ENCODE measurements at regions not wholly inside any gene's neighbourhood (a gene's known extent, or its start where the extent isn't known, plus 50 kb on each side); places are given as distances from the start of the nearest gene placed in this dataset.

DNA sequence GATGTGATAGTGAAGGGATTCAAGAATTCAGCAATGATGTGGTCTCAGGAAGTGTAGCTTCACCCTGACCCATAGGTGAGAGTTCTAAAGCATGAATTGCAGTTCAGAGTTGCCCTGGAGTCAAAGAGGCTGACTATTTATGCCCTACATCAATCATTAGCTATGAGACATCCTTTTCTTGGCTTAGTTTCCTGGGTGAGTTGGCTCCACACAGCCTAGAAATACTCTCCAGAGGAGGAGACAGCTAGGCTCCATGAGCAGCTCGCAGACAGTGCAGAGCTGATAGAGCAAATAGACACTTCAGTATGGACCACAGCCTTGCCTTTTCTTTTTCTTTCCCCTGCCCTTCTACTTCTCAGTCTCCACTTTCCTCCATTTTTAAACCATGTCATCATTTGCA, 1651.8 kb downstream of the MAT2B start:
- DNase-seq (ENCODE audit: low spot score), result no peak
- TF ChIP-seq, protein P1, sequence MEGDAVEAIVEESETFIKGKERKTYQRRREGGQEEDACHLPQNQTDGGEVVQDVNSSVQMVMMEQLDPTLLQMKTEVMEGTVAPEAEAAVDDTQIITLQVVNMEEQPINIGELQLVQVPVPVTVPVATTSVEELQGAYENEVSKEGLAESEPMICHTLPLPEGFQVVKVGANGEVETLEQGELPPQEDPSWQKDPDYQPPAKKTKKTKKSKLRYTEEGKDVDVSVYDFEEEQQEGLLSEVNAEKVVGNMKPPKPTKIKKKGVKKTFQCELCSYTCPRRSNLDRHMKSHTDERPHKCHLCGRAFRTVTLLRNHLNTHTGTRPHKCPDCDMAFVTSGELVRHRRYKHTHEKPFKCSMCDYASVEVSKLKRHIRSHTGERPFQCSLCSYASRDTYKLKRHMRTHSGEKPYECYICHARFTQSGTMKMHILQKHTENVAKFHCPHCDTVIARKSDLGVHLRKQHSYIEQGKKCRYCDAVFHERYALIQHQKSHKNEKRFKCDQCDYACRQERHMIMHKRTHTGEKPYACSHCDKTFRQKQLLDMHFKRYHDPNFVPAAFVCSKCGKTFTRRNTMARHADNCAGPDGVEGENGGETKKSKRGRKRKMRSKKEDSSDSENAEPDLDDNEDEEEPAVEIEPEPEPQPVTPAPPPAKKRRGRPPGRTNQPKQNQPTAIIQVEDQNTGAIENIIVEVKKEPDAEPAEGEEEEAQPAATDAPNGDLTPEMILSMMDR (IDR thresholded peaks at IDR 0.05; ENCODE audit: extremely low read depth, insufficient read depth, missing control alignments), result no peak
- in situ Hi-C loops (cut with MboI; ENCODE audit: low pct_unique_long_range_greater_than_20kb, low sequenced_read_pairs, unreplicated experiment), result no loop called here

DNA sequence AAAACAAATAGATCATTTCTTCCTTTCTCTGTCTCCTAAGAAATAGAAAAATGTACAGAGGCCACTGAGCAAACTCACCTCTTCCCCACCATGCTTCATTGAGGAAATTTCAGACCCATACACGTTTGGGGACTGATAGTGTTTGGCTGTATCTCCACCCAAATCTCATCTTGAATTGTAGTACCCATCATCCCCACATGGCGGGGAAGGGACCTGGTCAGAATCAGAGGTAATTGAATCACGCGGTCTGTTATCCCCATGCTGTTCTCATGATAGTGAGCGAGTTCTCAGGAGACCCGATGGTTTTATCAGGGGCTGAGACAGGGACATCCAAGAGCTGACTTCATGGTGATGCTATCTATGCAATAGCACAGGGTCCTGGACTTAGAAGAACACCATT, 1655.8 kb downstream of the MAT2B start:
- in situ Hi-C loops (cut with MboI; ENCODE audit: low pct_unique_long_range_greater_than_20kb, low sequenced_read_pairs, unreplicated experiment), result no loop called here
- TF ChIP-seq, protein P1 (IDR thresholded peaks at IDR 0.05; ENCODE audit: extremely low read depth, insufficient read depth, missing control alignments), result peak; percentile 6
- no peak for DNase-seq (ENCODE audit: low spot score)

DNA sequence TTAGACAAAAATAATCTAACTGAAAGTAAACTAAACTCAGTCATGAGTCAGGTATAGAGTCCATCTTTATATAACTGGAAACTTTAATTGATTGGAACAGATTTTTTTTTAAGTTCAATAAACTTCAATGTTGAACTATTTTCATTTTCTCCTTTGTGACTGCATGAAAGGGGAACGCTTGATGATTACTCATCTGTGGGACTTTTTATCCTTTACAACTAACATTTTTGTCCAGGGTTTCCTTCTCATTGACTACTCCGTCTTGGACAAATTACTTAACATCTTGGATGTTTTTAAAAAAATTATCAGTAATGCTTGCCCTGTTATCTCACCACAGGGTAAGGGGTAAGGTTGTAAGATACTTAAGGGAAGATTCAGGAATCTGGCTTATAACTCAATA, 1658.4 kb downstream of the MAT2B start:
- DNase-seq (ENCODE audit: low spot score), result no peak
- TF ChIP-seq, protein P1 (IDR thresholded peaks at IDR 0.05; ENCODE audit: extremely low read depth, insufficient read depth, missing control alignments), result no peak
- in situ Hi-C loops (cut with MboI; ENCODE audit: low pct_unique_long_range_greater_than_20kb, low sequenced_read_pairs, unreplicated experiment), result no loop called here

DNA sequence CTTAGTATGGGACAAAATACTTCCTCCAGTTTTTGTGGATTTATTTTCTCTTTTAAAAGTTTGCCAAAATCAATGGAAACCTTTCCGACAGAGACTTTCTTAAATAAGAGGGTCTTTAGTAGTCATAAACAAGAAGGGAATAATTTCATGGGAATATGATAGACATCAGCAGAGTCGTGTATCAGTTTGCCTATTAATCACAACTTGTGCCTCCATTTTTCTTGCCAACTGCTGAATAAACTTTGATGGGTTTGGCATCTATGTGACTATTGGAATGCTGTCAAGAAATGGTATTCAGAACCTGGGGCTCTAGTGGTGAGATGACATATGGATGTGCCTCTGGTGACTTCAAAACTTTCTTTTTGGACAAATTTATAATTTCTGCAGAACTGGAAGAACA, 1668.2 kb downstream of the MAT2B start:
- TF ChIP-seq, protein P1 (IDR thresholded peaks at IDR 0.05; ENCODE audit: extremely low read depth, insufficient read depth, missing control alignments), result no peak
- no peak for DNase-seq (ENCODE audit: low spot score)
- in situ Hi-C loops (cut with MboI; ENCODE audit: low pct_unique_long_range_greater_than_20kb, low sequenced_read_pairs, unreplicated experiment), result no loop called here

DNA sequence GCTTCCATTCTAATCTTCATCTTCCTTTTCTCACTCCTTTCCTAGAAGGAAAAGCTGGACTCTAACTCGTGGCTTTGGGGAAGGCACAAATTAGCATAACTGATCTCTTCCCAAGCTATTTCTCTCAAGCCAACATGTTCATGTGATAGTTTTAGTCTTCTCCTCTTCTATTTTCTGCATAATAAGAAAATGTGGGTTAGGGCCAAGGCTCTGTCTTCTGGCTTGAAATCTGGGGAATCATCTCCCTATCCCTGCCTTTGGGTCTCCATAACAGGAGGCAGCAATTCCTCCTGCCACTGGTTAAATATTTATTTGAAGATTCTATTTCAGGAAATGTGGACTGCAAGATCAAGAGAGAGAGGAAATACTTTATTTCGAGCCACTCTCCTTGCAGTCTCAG, 1669.6 kb downstream of the MAT2B start:
- DNase-seq (ENCODE audit: low spot score), result no peak
- TF ChIP-seq, protein P1 (IDR thresholded peaks at IDR 0.05; ENCODE audit: extremely low read depth, insufficient read depth, missing control alignments), result no peak
- in situ Hi-C loops (cut with MboI; ENCODE audit: low pct_unique_long_range_greater_than_20kb, low sequenced_read_pairs, unreplicated experiment), result no loop called here

DNA sequence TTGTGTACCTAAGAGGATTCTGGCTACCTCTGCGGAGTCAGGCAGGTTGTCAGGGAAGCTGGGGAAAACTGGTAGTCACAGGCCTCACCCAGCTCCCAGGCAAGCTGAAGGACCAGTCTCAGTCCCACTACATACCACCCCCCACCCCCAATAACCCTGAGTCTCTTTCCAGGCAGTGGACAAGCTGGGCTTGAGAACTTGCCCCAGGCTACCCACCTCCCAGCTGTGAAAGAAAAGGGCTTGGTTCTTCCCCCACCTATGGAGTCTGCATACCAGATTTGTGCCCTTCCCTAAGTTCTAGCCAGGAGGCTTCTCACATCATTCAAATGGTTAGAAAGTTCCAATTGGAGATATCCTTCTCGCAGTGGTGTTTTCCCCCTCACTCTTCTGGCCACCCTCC, 1678.8 kb downstream of the MAT2B start:
- in situ Hi-C loops (cut with MboI; ENCODE audit: low pct_unique_long_range_greater_than_20kb, low sequenced_read_pairs, unreplicated experiment), result no loop called here
- TF ChIP-seq, protein P1 (IDR thresholded peaks at IDR 0.05; ENCODE audit: extremely low read depth, insufficient read depth, missing control alignments), result no peak
- no peak for DNase-seq (ENCODE audit: low spot score)

DNA sequence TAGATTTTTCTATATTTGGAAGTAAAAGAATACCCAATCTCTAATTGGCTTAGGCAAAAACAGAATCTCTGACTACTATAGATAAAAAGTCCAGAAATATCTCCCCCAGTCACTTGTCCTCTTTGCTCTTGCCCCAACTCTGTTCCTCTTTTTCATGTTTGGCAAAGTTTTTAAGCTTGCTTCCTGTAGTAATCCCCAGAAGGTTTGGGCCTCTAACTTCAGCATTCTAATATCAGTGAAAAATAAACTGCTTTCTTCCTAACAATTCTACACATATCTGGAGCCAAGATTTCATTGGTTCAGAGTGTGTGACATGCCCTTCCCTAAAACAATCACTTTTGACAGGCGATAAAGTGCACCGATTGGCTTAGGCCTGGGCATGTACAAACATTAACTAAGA, 1680.3 kb downstream of the MAT2B start:
- in situ Hi-C loops (cut with MboI; ENCODE audit: low pct_unique_long_range_greater_than_20kb, low sequenced_read_pairs, unreplicated experiment), result no loop called here
- no peak for DNase-seq (ENCODE audit: low spot score)
- TF ChIP-seq, protein P1 (IDR thresholded peaks at IDR 0.05; ENCODE audit: extremely low read depth, insufficient read depth, missing control alignments), result no peak
